ENCODE measurements at regions not wholly inside any gene's neighbourhood (a gene's known extent, or its start where the extent isn't known, plus 50 kb on each side); places are given as distances from the start of the nearest gene placed in this dataset.

DNA sequence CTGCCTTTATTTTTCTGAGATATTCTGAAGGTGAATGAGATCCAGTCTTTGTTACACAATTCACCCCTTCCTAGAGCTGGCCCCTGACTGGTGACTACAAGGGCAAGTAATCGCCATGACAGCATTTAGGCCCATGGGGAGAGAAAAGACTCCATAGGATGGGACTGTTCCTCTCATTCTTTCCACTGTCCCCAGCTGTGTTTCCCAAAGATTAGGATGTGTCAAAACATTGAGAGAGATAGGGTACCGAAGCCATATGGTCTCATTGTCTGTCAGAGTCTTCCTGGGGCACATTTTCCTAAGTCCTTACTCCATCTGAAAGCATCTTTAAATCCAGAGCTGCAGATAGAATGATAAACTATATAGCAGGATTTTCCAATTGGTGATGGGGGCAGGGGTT, 423.5 kb downstream of the OMA1 start:
- H3K79me2 ChIP-seq (ENCODE audit: insufficient read depth), result no peaks in the 10 kb centered on the region
- no peak overlapping the region for H3K4me2 ChIP-seq
- H3K27me3 ChIP-seq (ENCODE audit: insufficient read depth), result no peaks in the 10 kb centered on the region
- no peak overlapping the region for H3K27ac ChIP-seq (ENCODE audit: low read depth in 2 of 2, low read length in 1 of 2)
- H3K4me1 ChIP-seq (ENCODE audit: control insufficient read depth in 1 of 2, insufficient read depth in 2 of 2, low read depth in 1 of 2, low read length in 1 of 2), result no peaks in the 10 kb centered on the region; a peak in 1 of 4 replicates
- H3K9me2 ChIP-seq, result no peaks in the 10 kb centered on the region
- no peaks in the 10 kb centered on the region for H3K9me3 ChIP-seq
- no peaks in the 10 kb centered on the region for H3K36me3 ChIP-seq (replicated peaks in 1 of 2; ENCODE audit: control insufficient read depth in 1 of 2, insufficient read depth in 2 of 2, low read length in 1 of 2)
- 21% methylated on average over 2 of the region's 2 CpGs for WGBS (ENCODE audit: low lambda C conversion rate)
- CTCF ChIA-PET, result interaction anchor here (0.8 to 0.9 kb wide), 2 partner anchors 39 to 431 kb away, joined by 3 to 4 read pairs; no protein-coding TSS in a partner anchor
- no peaks in the 10 kb centered on the region for H4K20me1 ChIP-seq (ENCODE audit: insufficient read depth)
- POLR2A ChIA-PET, result no interaction called here
- DNase-seq, result peak; percentile 11
- H2AFZ ChIP-seq (ENCODE audit: low read depth), result no peak overlapping the region
- H3K4me3 ChIP-seq (ENCODE audit: low read depth in 2 of 2, low read length in 1 of 2), result no peak overlapping the region
- TF ChIP-seq, protein P1, sequence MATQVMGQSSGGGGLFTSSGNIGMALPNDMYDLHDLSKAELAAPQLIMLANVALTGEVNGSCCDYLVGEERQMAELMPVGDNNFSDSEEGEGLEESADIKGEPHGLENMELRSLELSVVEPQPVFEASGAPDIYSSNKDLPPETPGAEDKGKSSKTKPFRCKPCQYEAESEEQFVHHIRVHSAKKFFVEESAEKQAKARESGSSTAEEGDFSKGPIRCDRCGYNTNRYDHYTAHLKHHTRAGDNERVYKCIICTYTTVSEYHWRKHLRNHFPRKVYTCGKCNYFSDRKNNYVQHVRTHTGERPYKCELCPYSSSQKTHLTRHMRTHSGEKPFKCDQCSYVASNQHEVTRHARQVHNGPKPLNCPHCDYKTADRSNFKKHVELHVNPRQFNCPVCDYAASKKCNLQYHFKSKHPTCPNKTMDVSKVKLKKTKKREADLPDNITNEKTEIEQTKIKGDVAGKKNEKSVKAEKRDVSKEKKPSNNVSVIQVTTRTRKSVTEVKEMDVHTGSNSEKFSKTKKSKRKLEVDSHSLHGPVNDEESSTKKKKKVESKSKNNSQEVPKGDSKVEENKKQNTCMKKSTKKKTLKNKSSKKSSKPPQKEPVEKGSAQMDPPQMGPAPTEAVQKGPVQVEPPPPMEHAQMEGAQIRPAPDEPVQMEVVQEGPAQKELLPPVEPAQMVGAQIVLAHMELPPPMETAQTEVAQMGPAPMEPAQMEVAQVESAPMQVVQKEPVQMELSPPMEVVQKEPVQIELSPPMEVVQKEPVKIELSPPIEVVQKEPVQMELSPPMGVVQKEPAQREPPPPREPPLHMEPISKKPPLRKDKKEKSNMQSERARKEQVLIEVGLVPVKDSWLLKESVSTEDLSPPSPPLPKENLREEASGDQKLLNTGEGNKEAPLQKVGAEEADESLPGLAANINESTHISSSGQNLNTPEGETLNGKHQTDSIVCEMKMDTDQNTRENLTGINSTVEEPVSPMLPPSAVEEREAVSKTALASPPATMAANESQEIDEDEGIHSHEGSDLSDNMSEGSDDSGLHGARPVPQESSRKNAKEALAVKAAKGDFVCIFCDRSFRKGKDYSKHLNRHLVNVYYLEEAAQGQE (IDR thresholded peaks at IDR 0.05; ENCODE audit: low read depth, low read length), result no peak
- TF ChIP-seq SIN3A (IDR thresholded peaks at IDR 0.05; ENCODE audit: borderline replicate concordance, low read depth, low read length), result no peak
- no peak for TF ChIP-seq NFIC (IDR thresholded peaks at IDR 0.05; ENCODE audit: borderline replicate concordance)
- no peak for TF ChIP-seq RXRA (IDR thresholded peaks at IDR 0.05; ENCODE audit: borderline replicate concordance, low read depth)
- TF ChIP-seq CHD2 (IDR thresholded peaks at IDR 0.05; ENCODE audit: low read length, partially characterized antibody), result no peak
- TF ChIP-seq NRF1 (IDR thresholded peaks at IDR 0.05; ENCODE audit: low read depth, low read length), result no peak
- TF ChIP-seq POLR2AphosphoS5 (IDR thresholded peaks at IDR 0.05; ENCODE audit: low read depth, low read length), result no peak
- no peak for TF ChIP-seq EP300 (IDR thresholded peaks at IDR 0.05; ENCODE audit: borderline replicate concordance in 1 of 2, low read depth in 1 of 2, low read length in 1 of 2)
- TF ChIP-seq YY1 (IDR thresholded peaks at IDR 0.05; ENCODE audit: low read depth), result no peak
- TF ChIP-seq, protein P2, sequence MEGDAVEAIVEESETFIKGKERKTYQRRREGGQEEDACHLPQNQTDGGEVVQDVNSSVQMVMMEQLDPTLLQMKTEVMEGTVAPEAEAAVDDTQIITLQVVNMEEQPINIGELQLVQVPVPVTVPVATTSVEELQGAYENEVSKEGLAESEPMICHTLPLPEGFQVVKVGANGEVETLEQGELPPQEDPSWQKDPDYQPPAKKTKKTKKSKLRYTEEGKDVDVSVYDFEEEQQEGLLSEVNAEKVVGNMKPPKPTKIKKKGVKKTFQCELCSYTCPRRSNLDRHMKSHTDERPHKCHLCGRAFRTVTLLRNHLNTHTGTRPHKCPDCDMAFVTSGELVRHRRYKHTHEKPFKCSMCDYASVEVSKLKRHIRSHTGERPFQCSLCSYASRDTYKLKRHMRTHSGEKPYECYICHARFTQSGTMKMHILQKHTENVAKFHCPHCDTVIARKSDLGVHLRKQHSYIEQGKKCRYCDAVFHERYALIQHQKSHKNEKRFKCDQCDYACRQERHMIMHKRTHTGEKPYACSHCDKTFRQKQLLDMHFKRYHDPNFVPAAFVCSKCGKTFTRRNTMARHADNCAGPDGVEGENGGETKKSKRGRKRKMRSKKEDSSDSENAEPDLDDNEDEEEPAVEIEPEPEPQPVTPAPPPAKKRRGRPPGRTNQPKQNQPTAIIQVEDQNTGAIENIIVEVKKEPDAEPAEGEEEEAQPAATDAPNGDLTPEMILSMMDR (IDR thresholded peaks at IDR 0.05), result no peak
- no peak for TF ChIP-seq RFX5 (IDR thresholded peaks at IDR 0.05; ENCODE audit: low read length)
- no peak for TF ChIP-seq TAF1 (IDR thresholded peaks at IDR 0.05; ENCODE audit: borderline replicate concordance, low read depth, low read length)
- no peak for TF ChIP-seq TEAD4 (IDR thresholded peaks at IDR 0.05; ENCODE audit: borderline replicate concordance, insufficient read depth)
- TF ChIP-seq, protein P3, sequence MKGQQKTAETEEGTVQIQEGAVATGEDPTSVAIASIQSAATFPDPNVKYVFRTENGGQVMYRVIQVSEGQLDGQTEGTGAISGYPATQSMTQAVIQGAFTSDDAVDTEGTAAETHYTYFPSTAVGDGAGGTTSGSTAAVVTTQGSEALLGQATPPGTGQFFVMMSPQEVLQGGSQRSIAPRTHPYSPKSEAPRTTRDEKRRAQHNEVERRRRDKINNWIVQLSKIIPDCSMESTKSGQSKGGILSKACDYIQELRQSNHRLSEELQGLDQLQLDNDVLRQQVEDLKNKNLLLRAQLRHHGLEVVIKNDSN (IDR thresholded peaks at IDR 0.05; ENCODE audit: borderline replicate concordance, low read depth), result no peak
- TF ChIP-seq TCF12 (IDR thresholded peaks at IDR 0.05), result no peak
- no peak for TF ChIP-seq EZH2phosphoT487 (IDR thresholded peaks at IDR 0.05; ENCODE audit: borderline replicate concordance, low read depth)
- TF ChIP-seq, protein P4, sequence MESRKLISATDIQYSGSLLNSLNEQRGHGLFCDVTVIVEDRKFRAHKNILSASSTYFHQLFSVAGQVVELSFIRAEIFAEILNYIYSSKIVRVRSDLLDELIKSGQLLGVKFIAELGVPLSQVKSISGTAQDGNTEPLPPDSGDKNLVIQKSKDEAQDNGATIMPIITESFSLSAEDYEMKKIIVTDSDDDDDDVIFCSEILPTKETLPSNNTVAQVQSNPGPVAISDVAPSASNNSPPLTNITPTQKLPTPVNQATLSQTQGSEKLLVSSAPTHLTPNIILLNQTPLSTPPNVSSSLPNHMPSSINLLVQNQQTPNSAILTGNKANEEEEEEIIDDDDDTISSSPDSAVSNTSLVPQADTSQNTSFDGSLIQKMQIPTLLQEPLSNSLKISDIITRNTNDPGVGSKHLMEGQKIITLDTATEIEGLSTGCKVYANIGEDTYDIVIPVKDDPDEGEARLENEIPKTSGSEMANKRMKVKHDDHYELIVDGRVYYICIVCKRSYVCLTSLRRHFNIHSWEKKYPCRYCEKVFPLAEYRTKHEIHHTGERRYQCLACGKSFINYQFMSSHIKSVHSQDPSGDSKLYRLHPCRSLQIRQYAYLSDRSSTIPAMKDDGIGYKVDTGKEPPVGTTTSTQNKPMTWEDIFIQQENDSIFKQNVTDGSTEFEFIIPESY (IDR thresholded peaks at IDR 0.05; ENCODE audit: borderline replicate concordance, low read depth), result no peak
- TF ChIP-seq MEF2A (IDR thresholded peaks at IDR 0.05; ENCODE audit: borderline replicate concordance, low read depth), result no peak
- TF ChIP-seq MXI1 (IDR thresholded peaks at IDR 0.05; ENCODE audit: low read depth, low read length), result no peak
- no peak for TF ChIP-seq GABPA (IDR thresholded peaks at IDR 0.05; ENCODE audit: low read depth)
- no peaks in the 10 kb centered on the region for H3F3A ChIP-seq (replicated peaks; ENCODE audit: insufficient read depth)
- no peak overlapping the region for H3K9ac ChIP-seq

Measured in SK-N-SH (cell line).